WTC11 (cell line): ENCODE measurements at regions not wholly inside any gene's neighbourhood (a gene's known extent, or its start where the extent isn't known, plus 50 kb on each side); places are given as distances from the start of the nearest gene placed in this dataset.

Experiments
- ATAC-seq: fragments of 200-7000 bp; cut with Tn5 transposase; 2 replicates; pipeline ENCODE4 v1.10.0; 2021; ENCODE audit warnings: mild to moderate bottlenecking, moderate library complexity
- CTCF ChIA-PET: fragments of 300-600 bp; sonication (Branson Sonifier 250); formaldehyde crosslinking; loops from one replicate; lab custom pipeline; 2021; ENCODE audit warnings: antibody characterized with exemption; lab: Charles Lee
- POLR2A ChIA-PET: fragments of 350-600 bp; sonication (Branson Sonifier 250); formaldehyde crosslinking; loops from one replicate; lab custom pipeline; 2021; ENCODE audit warnings: antibody characterized with exemption; lab: Charles Lee
- DNase-seq: peaks from one replicate; pipeline ENCODE4 v3.0.0; 2021; ENCODE audit warnings: low spot score
- H3K27ac Mint-ChIP-seq: 2 replicates; pipeline ENCODE4 v1.8.0; 2021; ENCODE audit warnings: mixed read lengths
- H3K27me3 Mint-ChIP-seq: 2 replicates; pipeline ENCODE4 v1.8.0; 2021; ENCODE audit warnings: low read depth, mild to moderate bottlenecking, moderate library complexity, mixed read lengths
- H3K36me3 Mint-ChIP-seq: 2 replicates; pipeline ENCODE4 v1.8.0; 2021; ENCODE audit warnings: mixed read lengths
- H3K4me1 Mint-ChIP-seq: 2 replicates; pipeline ENCODE4 v1.8.0; 2022; ENCODE audit warnings: mixed read lengths
- H3K4me3 Mint-ChIP-seq: 2 replicates; pipeline ENCODE4 v1.8.0; 2021; ENCODE audit warnings: mild to moderate bottlenecking, moderate library complexity, mixed read lengths
- H3K9me3 Mint-ChIP-seq: 2 replicates; pipeline ENCODE4 v1.8.0; 2021; ENCODE audit warnings: mixed read lengths
- ARID4B ChIP-seq: sonication (generic); formaldehyde crosslinking; IDR thresholded peaks from 2 replicates; pipeline ENCODE4 v1.8.0; 2023; ENCODE audit warnings: missing genetic modification reagents, mild to moderate bottlenecking, borderline replicate concordance
- E2F5 ChIP-seq: sonication (generic); formaldehyde crosslinking; IDR thresholded peaks from 2 replicates; pipeline ENCODE4 v1.8.1; 2022; ENCODE audit warnings: mild to moderate bottlenecking, moderate library complexity, missing genetic modification reagents
- EMX1 ChIP-seq: fragments of 250-450 bp; sonication (Bioruptor Pico); IDR thresholded peaks from 2 replicates; pipeline ENCODE4 v1.8.0; 2021; ENCODE audit warnings: mild to moderate bottlenecking
- GTF2I ChIP-seq: fragments of 250-450 bp; sonication (Bioruptor Pico); conservative IDR thresholded peaks from 2 replicates; pipeline ENCODE4 v1.4.0; 2021; ENCODE audit warnings: mild to moderate bottlenecking
- PRRX2 ChIP-seq: fragments of 250-450 bp; sonication (Bioruptor Pico); IDR thresholded peaks from 2 replicates; pipeline ENCODE4 v1.8.0; 2021; ENCODE audit warnings: mild to moderate bottlenecking
- SOX15 ChIP-seq: fragments of 250-450 bp; sonication (Bioruptor Pico); IDR thresholded peaks from 2 replicates; pipeline ENCODE4 v1.9.0; 2021; ENCODE audit warnings: mild to moderate bottlenecking
- TEAD1 ChIP-seq: sonication (generic); formaldehyde crosslinking; IDR thresholded peaks from 2 replicates; pipeline ENCODE4 v1.8.0; 2022; ENCODE audit warnings: mild to moderate bottlenecking, missing genetic modification reagents
- TP53 ChIP-seq: sonication (generic); formaldehyde crosslinking; IDR thresholded peaks from 2 replicates; pipeline ENCODE4 v1.8.1; 2023; ENCODE audit warnings: mild to moderate bottlenecking, missing genetic modification reagents
- ZNF121 ChIP-seq: sonication (generic); formaldehyde crosslinking; IDR thresholded peaks from 2 replicates; pipeline ENCODE4 v1.8.0; 2023; ENCODE audit warnings: missing genetic modification reagents
- ZNF263 ChIP-seq: sonication (generic); formaldehyde crosslinking; IDR thresholded peaks from 2 replicates; pipeline ENCODE4 v1.8.1; 2022; ENCODE audit warnings: low read depth, mild to moderate bottlenecking, moderate library complexity, missing genetic modification reagents
- ZNF396 ChIP-seq: fragments of 250-450 bp; sonication (Bioruptor Pico); IDR thresholded peaks from 2 replicates; pipeline ENCODE4 v1.8.0; 2021; ENCODE audit warnings: mild to moderate bottlenecking, moderate library complexity, borderline replicate concordance
- ZNF416 ChIP-seq: fragments of 250-450 bp; sonication (Bioruptor Pico); IDR thresholded peaks from 2 replicates; pipeline ENCODE4 v1.9.0; 2021; ENCODE audit warnings: mild to moderate bottlenecking, inconsistent platforms
- ZNF425 ChIP-seq: fragments of 250-450 bp; sonication (Bioruptor Pico); conservative IDR thresholded peaks from 2 replicates; pipeline ENCODE4 v1.9.0; 2021; ENCODE audit warnings: mild to moderate bottlenecking
- TF ChIP-seq, protein P1 (sequence below): sonication (generic); formaldehyde crosslinking; IDR thresholded peaks from 2 replicates; pipeline ENCODE4 v1.8.1; 2023; ENCODE audit warnings: mild to moderate bottlenecking, missing genetic modification reagents, borderline replicate concordance
- TF ChIP-seq, protein P2 (sequence below): sonication (generic); formaldehyde crosslinking; IDR thresholded peaks from 2 replicates; pipeline ENCODE4 v1.8.1; 2023; ENCODE audit warnings: mild to moderate bottlenecking, missing genetic modification reagents, moderate library complexity

- no peak overlapping the region for H3K27ac Mint-ChIP-seq
- H3K27me3 Mint-ChIP-seq = no peaks in the 10 kb centered on the region; the same call in 1 of the 2 replicates
- TF ChIP-seq, protein P1, sequence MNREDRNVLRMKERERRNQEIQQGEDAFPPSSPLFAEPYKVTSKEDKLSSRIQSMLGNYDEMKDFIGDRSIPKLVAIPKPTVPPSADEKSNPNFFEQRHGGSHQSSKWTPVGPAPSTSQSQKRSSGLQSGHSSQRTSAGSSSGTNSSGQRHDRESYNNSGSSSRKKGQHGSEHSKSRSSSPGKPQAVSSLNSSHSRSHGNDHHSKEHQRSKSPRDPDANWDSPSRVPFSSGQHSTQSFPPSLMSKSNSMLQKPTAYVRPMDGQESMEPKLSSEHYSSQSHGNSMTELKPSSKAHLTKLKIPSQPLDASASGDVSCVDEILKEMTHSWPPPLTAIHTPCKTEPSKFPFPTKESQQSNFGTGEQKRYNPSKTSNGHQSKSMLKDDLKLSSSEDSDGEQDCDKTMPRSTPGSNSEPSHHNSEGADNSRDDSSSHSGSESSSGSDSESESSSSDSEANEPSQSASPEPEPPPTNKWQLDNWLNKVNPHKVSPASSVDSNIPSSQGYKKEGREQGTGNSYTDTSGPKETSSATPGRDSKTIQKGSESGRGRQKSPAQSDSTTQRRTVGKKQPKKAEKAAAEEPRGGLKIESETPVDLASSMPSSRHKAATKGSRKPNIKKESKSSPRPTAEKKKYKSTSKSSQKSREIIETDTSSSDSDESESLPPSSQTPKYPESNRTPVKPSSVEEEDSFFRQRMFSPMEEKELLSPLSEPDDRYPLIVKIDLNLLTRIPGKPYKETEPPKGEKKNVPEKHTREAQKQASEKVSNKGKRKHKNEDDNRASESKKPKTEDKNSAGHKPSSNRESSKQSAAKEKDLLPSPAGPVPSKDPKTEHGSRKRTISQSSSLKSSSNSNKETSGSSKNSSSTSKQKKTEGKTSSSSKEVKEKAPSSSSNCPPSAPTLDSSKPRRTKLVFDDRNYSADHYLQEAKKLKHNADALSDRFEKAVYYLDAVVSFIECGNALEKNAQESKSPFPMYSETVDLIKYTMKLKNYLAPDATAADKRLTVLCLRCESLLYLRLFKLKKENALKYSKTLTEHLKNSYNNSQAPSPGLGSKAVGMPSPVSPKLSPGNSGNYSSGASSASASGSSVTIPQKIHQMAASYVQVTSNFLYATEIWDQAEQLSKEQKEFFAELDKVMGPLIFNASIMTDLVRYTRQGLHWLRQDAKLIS (CRISPR knock-in tag) = no peak
- TF ChIP-seq PRRX2 (CRISPR knock-in tag) = no peak
- TF ChIP-seq, protein P2, sequence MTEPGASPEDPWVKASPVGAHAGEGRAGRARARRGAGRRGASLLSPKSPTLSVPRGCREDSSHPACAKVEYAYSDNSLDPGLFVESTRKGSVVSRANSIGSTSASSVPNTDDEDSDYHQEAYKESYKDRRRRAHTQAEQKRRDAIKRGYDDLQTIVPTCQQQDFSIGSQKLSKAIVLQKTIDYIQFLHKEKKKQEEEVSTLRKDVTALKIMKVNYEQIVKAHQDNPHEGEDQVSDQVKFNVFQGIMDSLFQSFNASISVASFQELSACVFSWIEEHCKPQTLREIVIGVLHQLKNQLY = no peak
- TF ChIP-seq ZNF263 = no peak
- H3K4me1 Mint-ChIP-seq = no peaks in the 10 kb centered on the region
- no peak for ATAC-seq
- no peak for DNase-seq
- H3K36me3 Mint-ChIP-seq = peaks cover 13% of the 10 kb centered on the region
- peaks cover 23% of the 10 kb centered on the region for H3K9me3 Mint-ChIP-seq
- POLR2A ChIA-PET = no interaction called here
- H3K4me3 Mint-ChIP-seq = no peak overlapping the region
- CTCF ChIA-PET = no interaction called here
Observed at GRCh38 chr10:62946278-62946677, 130.1 kb upstream of the EGR2 start.

GRCh38 chr10:62939698-62940097, 123.5 kb upstream of the EGR2 start:
- no peak for ATAC-seq
- Mint-ChIP-seq H3K27ac (no peak overlapping the region), H3K9me3 (peaks cover 9% of the 10 kb centered on the region), H3K4me1 (no peaks in the 10 kb centered on the region), H3K4me3 (no peak overlapping the region), H3K27me3 (no peaks in the 10 kb centered on the region), H3K36me3 (no peaks in the 10 kb centered on the region)
- CTCF ChIA-PET = no interaction called here
- TF ChIP-seq ZNF396 (CRISPR knock-in tag) = no peak
- no peak for TF ChIP-seq TEAD1 (CRISPR knock-in tag)
- no peak for TF ChIP-seq E2F5 (CRISPR knock-in tag)
- TF ChIP-seq ZNF121 (CRISPR knock-in tag) = no peak
- TF ChIP-seq GTF2I (CRISPR knock-in tag) = no peak
- TF ChIP-seq ZNF425 = no peak
- no peak for TF ChIP-seq EMX1 (CRISPR knock-in tag)
- TF ChIP-seq PRRX2 (CRISPR knock-in tag) = no peak
- no peak for TF ChIP-seq TP53 (CRISPR knock-in tag)
- no peak for TF ChIP-seq SOX15 (CRISPR knock-in tag)
- no peak for TF ChIP-seq ZNF416 (CRISPR knock-in tag)
- no peak for TF ChIP-seq ARID4B (CRISPR knock-in tag)
- POLR2A ChIA-PET = no interaction called here
- DNase-seq = no peak
